Heart left ventricle (tissue), 16 donors: ENCODE measurements at regions not wholly inside any gene's neighbourhood (a gene's known extent, or its start where the extent isn't known, plus 50 kb on each side); places are given as distances from the start of the nearest gene placed in this dataset.

Experiments used
- ATAC-seq, 4 donors: fragments of 200-7000 bp; cut with Tn5 transposase; one replicate each; pipeline ENCODE4 v1.9.1; 2020 to 2022; ENCODE audit warnings: moderate library complexity in 4 of 4, mild to moderate bottlenecking in 3 of 4, moderate number of reproducible peaks in 1 of 4
- DNase-seq, 5 donors: peaks; one replicate each; pipeline ENCODE4 v3.0.0-alpha.2; 2020
- H3K27ac ChIP-seq, 12 donors: fragments of 200-600 bp; sonication (generic) in 4 of 12; one replicate each; pipeline versions ENCODE4 v1.5.0 to v1.8.0; 2016 to 2022; ENCODE audit warnings: mild to moderate bottlenecking in 2 of 12
- H3K27me3 ChIP-seq, 9 donors: fragments of 200-600 bp; sonication (generic) in 2 of 9; one replicate each; pipeline versions ENCODE4 v1.5.1 to v1.8.0; 2016 to 2022; ENCODE audit warnings: mild to moderate bottlenecking in 3 of 9
- H3K36me3 ChIP-seq, 9 donors: fragments of 200-600 bp; sonication (generic) in 2 of 9; one replicate each; pipeline versions ENCODE4 v1.5.0 to v1.8.0; 2018 to 2022; ENCODE audit warnings: mild to moderate bottlenecking in 2 of 9
- H3K4me1 ChIP-seq, 12 donors: fragments of 200-600 bp; sonication (generic) in 4 of 12; one replicate each; pipeline versions ENCODE4 v1.5.0 to v1.8.0; 2016 to 2022; ENCODE audit warnings: mild to moderate bottlenecking in 3 of 12
- H3K4me3 ChIP-seq, 12 donors: fragments of 200-600 bp; sonication (generic) in 4 of 12; one replicate each; pipeline versions ENCODE4 v1.5.0 to v1.8.0; 2017 to 2022; ENCODE audit warnings: mild to moderate bottlenecking in 9 of 12, moderate library complexity in 4 of 12
- H3K9me3 ChIP-seq, 12 donors: fragments of 200-600 bp; sonication (generic) in 4 of 12; one replicate each; pipeline versions ENCODE4 v1.5.0 to v1.8.0; 2016 to 2022; ENCODE audit warnings: mild to moderate bottlenecking in 1 of 12
- CTCF ChIP-seq, 12 donors: fragments of 200-600 bp; sonication (generic) in 4 of 12; IDR thresholded peaks; one replicate each; pipeline versions ENCODE4 v1.5.0 to v1.8.0; 2018 to 2022; ENCODE audit warnings: antibody characterized with exemption in 12 of 12, mild to moderate bottlenecking in 5 of 12
- POLR2A ChIP-seq, 2 donors: fragments of 450-650 bp; IDR thresholded peaks; one replicate each; pipeline ENCODE4 v1.6.1; 2017; ENCODE audit warnings: antibody characterized with exemption in 2 of 2, mild to moderate bottlenecking in 2 of 2, moderate library complexity in 2 of 2
- WGBS, 4 donors: extraction: QIAGEN DNeasy Blood & Tissue Kit in 2 of 4; methylation state at CpG; one replicate each; pipeline versions ENCODE4 v1.1.5 to v1.1.7; 2013 to 2018; 5-methylcytosine and 5-hydroxymethylcytosine counted together
- intact Hi-C, 10 donors: fragments of 100-400 bp; cut with DNase I; formaldehyde crosslinking; loops; one replicate each; pipeline versions ENCODE4 v1.11.1 to v1.14.2; 2022
- donor health status: ischemic (EF 13 %, LVEDD 7.1; RV severe dilation, severe dysfunction).
- donor health status: healthy with polysubstance abuse.
- donor health status: DM: no; HTN: yes; CAD: no.
- donor health status: DM: no; HTN: no; CAD: no.
- donor health status: ischemic (EF 25% LVEDD 6.9; RV normal size, moderate dysfunction).
- donor health status: ischemic (EF 25% LVEDD 5.7; RV mildly dilated, moderate dysfunction).
- donor health status: healthy.
- donor health status: DM: yes; HTN: yes; CAD: no.
- donor health status: ischemic (EF 35%, LVEDD 5.7; RV mildly dilated, moderate dysfunction).
- donor health status: nonischemic (EF 11% LVEDD 7.7; RV severe dilation, severe dysfunction).
- donor health status: DM: yes; HTN: yes; CAD: no.
- donor health status: PGD.
- donor health status: ischemic (EF 29% LVEDD 5.4; RV normal size, mild dysfunction).
- donor health status: nonischemic (EF 23%, LVEDD 6.1; RV moderate dilation, normal function).

GRCh38 chr16:35746963-35747657 lies 2287.7 kb downstream of the TP53TG3F start:
- Histone ChIP-seq H3K4me3 (no peak overlapping the region), H3K9me3 (peaks cover 0 to 6% (median 0%) of the 10 kb centered on the region in 12 donors), H3K27ac (no peak overlapping the region), H3K27me3 (no peaks in the 10 kb centered on the region), H3K36me3 (no peaks in the 10 kb centered on the region), H3K4me1 (no peaks in the 10 kb centered on the region)
- intact Hi-C loops = no loop called here
- ATAC-seq (no peak), DNase-seq (no peak)
- TF ChIP-seq POLR2A (IDR thresholded peaks at IDR 0.05) (no peak), CTCF (IDR thresholded peaks at IDR 0.05) (no peak)
- 85 to 90% (median 87%) methylated on average over 18 of the region's 18 CpGs for WGBS, 4 donors

- WGBS, 4 donors = 83 to 91% (median 85%) methylated on average over 17 of the region's 17 CpGs
These were observed 2288.4 kb downstream of the TP53TG3F start for GRCh38 chr16:35747658-35748455.

GRCh38 chr16:35748621-35749252 lies 2289.3 kb downstream of the TP53TG3F start:
- intact Hi-C loops = no loop called here
- H3K4me3 ChIP-seq = no peak overlapping the region
- TF ChIP-seq POLR2A (IDR thresholded peaks at IDR 0.05) (no peak), CTCF (IDR thresholded peaks at IDR 0.05) (no peak)
- no peak for DNase-seq
- H3K36me3 ChIP-seq = no peaks in the 10 kb centered on the region
- no peak overlapping the region for H3K27ac ChIP-seq
- WGBS, 4 donors = 83 to 88% (median 86%) methylated on average over 24 of the region's 24 CpGs
- peaks cover 0 to 16% (median 0%) of the 10 kb centered on the region in 12 donors for H3K9me3 ChIP-seq
- no peak for ATAC-seq
- H3K4me1 ChIP-seq = no peaks in the 10 kb centered on the region
- no peaks in the 10 kb centered on the region for H3K27me3 ChIP-seq

More at GRCh38 chr16:35747658-35748455, 2288.4 kb downstream of the TP53TG3F start:
- Histone ChIP-seq H3K4me1 (no peaks in the 10 kb centered on the region), H3K36me3 (no peaks in the 10 kb centered on the region), H3K27me3 (no peaks in the 10 kb centered on the region), H3K4me3 (no peak overlapping the region), H3K9me3 (peaks cover 0 to 9% (median 0%) of the 10 kb centered on the region in 12 donors), H3K27ac (no peak overlapping the region)
- intact Hi-C loops = no loop called here
- no peak for ATAC-seq
- TF ChIP-seq CTCF (IDR thresholded peaks at IDR 0.05) (no peak), POLR2A (IDR thresholded peaks at IDR 0.05) (no peak)
- DNase-seq = no peak
